HG02798 (cell line): ENCODE measurements at regions not wholly inside any gene's neighbourhood (a gene's known extent, or its start where the extent isn't known, plus 50 kb on each side); places are given as distances from the start of the nearest gene placed in this dataset.

ENCODE experiments used
- ATAC-seq: cut with Tn5 transposase; IDR thresholded peaks from one replicate; pipeline ENCODE4 v1.9.1; 2021; ENCODE audit warnings: mild to moderate bottlenecking; ENCODE audit not compliant: unreplicated experiment, poor library complexity

- ATAC-seq, result no peak
Observed at GRCh38 chr10:33638374-33638773, 303.9 kb upstream of the NRP1 start.

DNA sequence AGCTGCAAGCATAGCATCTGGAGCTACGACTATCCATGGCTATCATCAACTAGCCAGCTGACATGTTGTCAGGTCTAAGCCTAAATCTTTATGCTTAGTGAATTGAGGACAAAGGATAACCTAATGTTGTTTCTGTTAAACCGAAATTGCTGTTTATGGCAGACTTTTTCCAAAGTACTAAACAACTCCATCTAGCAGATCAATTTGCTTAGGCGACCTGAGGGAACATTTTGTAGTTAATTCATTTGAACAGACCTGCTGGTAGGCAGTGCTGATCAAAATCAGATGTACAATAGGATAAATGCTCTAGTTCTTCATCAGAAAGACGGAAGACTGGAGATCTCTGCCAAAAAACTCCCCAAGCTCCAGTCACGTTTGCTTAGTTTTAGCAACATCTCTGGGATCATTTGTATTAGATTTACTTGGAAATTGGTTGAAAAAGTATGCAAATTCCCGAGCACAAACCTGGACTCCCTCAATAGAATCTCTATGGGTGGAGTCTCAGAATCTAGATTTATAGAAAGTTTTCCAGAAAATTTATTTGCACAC lies 301.6 kb upstream of the NRP1 start:
- no peak for ATAC-seq

DNA sequence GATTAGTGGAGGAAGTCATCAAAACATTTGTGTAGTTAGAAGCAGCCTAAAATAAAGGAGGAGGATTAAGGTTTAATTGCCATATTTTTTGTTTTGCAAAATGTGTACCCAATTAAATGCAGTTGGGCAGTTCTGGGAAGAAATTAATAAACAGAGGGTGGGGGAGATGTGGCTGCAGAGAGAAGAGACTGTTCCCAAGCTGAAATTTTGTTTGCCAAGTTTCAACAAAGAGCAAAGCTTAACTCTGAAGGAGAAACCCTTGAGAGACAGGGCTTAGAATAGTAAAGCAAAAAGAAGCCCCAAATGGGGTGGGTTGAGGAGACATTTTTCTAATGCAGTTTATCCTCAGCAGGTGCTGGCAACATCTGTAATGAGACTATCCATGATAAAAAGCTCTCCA lies 298.0 kb upstream of the NRP1 start:
- ATAC-seq, result no peak

- no peak for ATAC-seq
Observed at GRCh38 chr10:33631991-33632390, 297.5 kb upstream of the NRP1 start.

- ATAC-seq, result no peak
Observed at GRCh38 chr10:33630761-33631160, 296.3 kb upstream of the NRP1 start.

DNA sequence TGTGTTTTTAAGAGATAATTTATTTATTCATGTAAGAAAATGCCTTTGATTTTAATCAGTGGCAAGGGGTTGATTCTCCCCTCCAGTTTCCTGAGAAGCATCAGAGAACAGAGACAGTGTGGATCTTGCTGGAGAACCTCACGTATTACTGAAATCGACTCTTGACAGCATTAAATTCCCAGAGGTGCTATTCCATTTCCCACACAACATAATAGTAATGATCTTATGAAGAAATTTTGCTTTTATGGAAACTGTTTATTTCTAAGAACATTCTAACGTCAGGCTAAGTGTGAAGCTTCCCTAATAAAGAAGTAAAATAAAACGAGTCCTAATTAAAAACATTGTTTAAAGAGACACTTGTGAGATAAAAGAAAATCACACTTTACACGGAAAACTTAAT lies 293.1 kb upstream of the NRP1 start:
- no peak for ATAC-seq

DNA sequence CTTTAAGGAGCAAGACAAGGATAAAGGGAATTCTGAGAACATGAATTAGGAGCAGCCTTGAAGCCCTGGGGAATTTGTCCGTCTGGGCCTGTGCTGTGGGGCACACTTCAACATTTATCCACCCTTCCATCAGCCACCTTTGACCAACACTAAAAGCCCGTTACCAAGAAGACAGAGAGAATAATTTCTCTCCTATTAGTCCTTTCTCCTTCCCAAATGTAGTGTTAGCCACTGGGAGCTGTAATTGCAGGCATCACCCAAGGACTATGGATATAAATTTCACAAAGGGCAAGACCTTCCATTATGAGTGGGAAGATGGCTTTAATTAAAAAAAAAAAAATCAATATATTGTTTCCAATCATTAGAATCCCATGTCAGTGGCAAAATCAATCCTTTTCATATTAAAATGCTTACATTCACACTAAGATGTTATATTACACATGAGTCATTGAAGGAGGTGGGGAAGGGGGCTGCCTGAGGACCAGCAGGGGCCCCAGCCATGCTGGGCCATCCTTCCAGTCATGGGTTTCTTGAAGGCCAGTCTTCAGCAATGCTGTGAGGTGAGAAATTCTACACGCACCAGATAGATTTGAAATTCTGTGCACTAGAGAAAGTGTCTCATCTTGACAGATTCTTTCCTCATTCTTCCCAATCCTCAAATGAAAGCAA lies 292.5 kb upstream of the NRP1 start:
- ATAC-seq, result no peak

DNA sequence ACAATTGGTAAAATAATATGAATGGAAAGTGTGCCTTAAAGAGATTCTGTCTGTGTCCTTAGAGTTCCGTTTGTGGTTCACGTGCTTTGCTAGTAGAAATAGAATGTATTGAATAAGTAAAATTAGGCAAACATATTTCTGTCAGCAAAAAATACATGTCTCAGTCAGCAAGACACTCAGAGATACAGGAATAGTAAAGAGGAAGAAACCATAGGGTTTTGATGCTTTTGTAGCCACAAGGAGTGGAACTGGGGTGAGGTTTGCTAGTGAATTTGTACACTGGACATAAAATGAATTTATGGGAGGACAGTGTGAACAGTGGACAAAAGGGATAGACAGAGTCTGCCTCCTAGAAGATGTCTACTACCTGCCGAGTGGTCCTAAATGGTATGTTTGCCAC lies 289.2 kb upstream of the NRP1 start:
- ATAC-seq, result no peak

DNA sequence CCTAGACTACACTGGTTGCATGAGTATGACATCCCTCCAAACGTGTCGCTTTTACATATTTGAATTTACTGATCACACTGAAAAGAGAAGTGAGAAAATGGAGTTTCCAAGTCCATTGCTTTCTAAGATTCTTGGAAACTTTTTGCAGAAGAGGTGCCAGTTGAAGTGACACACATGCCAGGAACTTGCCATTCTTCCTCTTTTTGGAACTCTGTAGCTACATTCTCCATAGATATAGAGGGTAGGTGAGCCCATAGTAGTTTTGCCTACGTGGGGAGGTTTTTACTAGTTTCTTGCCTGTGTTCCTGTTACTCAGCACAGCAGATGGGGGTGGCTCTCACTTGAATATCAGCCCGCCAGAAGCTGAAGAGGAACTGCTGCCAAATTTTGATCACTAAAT lies 286.6 kb upstream of the NRP1 start:
- no peak for ATAC-seq

- no peak for ATAC-seq
Observed at GRCh38 chr10:33618196-33618595, 283.7 kb upstream of the NRP1 start.

DNA sequence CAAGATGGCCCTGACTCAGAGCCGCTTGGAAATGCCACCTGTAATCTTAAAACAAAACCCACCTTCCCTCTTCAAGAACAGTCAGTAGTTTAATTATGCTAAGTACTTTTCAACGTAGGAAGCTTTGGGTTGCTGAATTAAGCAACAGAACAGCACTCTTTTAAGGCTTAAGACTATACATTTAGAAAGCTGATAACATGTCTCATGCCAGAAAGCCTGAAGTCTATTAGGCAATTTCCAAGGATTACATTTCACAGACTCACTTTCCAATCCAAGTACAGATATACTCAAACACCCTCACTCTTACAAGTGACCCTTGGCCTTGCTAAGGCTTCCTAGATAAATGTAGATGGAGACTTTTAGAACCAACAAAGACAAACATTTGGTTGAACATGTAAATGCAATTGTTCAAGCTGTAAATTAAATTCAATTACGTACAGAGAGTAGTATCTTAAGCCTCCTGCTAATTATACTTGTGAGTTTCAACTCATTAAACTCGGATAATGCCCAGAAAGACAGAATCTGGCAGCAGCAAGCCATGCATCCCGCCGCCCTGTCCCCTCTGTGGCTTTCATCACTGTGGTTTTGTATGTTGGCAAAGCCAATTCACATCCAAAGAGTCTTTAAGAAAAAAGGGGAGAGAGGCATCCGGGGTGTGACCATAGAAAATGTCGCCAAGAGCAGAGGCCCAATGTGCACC lies 283.1 kb upstream of the NRP1 start:
- no peak for ATAC-seq

- ATAC-seq, result no peak
Observed at GRCh38 chr10:33616956-33617355, 282.5 kb upstream of the NRP1 start.

DNA sequence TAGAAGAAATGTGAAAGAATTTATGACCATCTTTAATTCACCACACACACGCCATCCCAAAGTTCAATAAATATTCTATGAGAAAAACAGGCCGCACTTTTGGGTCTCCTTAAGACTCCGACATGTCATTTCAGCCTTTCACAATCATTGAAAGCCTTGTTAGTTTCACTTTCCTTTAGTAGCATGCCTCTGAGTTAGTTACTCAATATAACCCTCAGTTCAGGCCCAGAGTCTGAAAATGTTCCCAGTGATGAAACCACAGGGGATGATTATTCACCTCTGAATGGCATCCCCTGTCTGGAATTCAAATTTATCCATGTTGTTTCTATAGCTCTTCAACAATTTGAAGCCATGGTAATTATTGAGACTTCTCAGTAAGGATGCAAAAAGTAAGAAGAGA lies 278.1 kb upstream of the NRP1 start:
- peak; percentile 82 for ATAC-seq

- no peak for ATAC-seq
Observed at GRCh38 chr10:33612116-33612515, 277.6 kb upstream of the NRP1 start.

- no peak for ATAC-seq
Observed at GRCh38 chr10:33611423-33611822, 277.0 kb upstream of the NRP1 start.

GRCh38 chr10:33609546-33609945 lies 275.1 kb upstream of the NRP1 start:
- no peak for ATAC-seq

DNA sequence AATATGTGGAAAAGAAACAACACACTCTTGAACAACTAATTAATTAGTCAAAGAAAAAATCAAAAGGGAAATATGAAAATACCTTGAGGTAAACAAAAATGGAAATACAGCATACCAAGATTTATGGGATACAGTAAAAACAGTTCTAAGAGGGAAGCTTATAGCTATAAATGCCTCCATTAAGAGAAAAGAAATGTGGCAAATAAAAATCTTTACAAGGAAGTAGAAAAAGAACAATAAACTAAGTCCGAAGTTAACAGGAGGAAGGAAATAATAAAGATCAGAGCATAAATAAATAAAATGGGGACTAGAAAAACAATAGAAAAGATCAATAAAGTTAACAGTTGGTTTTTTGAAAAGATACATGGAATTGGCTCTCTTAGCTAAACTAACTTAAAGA lies 267.8 kb upstream of the NRP1 start:
- no peak for ATAC-seq

- ATAC-seq, result no peak
Observed at GRCh38 chr10:33600381-33600780, 265.9 kb upstream of the NRP1 start.

- ATAC-seq, result no peak
Observed at GRCh38 chr10:33596422-33596821, 262.0 kb upstream of the NRP1 start.

DNA sequence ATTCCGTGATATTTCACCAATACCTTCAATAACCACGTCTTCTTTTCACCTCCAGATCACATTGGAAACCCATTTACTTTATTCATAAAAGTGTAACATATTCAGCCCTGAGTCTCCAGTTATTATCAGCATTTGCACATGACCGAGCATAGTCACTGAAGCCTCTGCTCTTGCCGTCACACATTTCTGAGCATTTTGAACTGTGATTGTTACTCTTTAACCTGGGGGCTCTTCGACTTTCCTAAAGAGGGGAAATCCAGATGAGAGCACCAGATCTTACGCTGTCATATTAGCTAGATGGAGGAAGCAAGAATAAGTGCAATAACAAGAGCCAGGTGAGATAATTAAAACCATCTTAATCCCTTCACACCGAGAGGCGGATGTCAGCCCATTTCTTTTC lies 260.0 kb upstream of the NRP1 start:
- no peak for ATAC-seq

- ATAC-seq, result no peak
Observed at GRCh38 chr10:33588974-33589600, 254.6 kb upstream of the NRP1 start.
